ENCODE measurements at regions not wholly inside any gene's neighbourhood (a gene's known extent, or its start where the extent isn't known, plus 50 kb on each side); places are given as distances from the start of the nearest gene placed in this dataset.
"Not testable (repeated sequence)": the region's sequence is repeated elsewhere in the genome, so short reads cannot be mapped to it uniquely, and the experiment has no call there.

DNA sequence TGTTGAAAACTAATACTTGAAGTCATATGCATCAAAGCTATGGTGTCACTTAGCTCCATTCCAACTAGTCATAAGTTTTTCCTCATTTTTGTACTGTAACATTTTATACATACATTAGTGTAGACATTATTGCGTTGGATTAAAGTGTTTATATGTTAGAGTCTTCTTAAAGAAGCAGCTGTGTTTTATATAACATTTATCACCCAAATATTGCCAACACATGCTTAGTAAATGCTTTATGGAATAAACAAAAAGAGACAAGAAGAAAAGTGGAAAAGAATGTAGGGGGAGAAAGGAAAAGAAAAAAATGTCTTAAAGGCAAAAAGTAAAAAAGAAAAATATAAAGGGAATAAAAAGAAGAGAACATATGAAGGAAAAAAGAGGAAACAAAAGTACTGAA lies 1314.3 kb upstream of the CELF4 start:
- DNase-seq (ENCODE audit: low read depth, low spot score), result no peak

DNA sequence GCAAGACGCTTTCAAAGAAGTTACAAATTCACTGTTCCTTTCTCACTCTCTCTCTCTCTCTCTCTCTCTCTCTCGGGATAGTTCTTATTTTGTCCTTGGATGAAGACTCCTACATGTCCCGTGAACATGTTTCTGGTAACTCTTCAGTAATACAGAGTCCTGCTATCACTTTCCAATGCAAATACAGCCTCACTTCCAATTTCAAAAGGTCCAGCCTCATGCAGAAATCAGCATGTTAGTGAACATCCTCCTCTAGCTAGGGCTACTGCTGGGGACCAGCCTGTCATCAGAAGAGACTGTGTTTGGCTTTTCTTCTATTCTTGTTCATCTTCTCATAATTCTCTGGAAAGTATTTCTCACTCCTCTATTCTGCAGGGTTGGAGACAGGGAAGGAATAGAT lies 1306.7 kb upstream of the CELF4 start:
- DNase-seq (ENCODE audit: low read depth, low spot score), result no peak

DNA sequence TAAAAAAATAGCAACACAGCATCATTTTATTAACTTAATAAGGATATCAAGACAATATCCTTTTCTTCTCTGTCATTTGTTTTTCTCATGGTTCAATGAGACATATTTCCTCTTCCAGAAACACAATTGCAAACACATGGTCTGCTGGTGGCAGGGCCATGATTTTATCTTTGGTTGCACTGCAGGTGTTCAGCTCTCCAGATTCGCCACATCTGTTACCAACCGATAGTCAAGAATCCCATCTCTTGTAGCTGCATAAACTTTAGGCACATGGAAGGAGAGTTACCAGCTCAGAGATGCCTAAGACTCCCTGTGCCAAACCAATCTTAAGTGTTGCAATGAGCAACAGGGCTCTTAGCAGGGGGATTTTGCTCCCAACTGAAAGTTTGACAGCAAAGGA lies 1303.2 kb upstream of the CELF4 start:
- no peak for DNase-seq (ENCODE audit: low read depth, low spot score)

DNA sequence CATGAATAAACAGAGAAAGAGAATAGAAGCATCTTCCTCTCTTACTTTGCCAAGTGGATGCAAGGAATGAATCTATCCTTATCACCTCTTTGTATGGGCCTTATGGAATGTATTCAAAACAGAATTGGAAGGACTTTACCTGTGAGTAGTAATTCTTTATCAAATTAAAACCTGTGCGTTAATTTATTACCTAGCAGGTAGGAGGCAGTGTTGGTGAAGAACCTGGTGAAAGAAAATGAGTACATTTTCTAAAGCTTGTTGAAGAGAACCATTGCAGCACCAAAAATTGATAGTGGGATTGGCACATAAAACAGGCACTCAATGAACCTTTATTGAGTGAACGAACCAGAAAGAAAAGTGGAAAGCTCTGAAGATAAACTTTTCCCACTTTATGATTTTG lies 1302.1 kb upstream of the CELF4 start:
- DNase-seq (ENCODE audit: low read depth, low spot score), result no peak

DNA sequence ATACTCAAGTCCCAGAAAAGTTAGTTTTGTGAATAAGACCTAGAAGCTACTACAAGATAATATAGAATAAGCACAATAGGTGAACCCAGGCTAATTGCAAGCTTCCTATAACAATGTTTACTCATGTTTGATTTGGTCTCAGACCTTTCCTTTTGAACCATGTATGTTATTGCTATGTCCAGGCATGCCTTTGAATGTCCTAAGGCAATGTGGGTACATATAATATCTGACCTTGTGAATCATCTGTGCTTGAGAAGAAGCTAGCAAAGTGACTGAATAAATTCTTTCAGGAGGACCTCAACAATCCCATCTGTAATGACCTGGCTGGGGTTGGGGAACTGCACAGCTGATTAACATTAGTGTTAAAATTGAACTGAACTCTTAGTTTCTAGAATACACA lies 1285.9 kb upstream of the CELF4 start:
- DNase-seq (ENCODE audit: low read depth, low spot score), result no peak

DNA sequence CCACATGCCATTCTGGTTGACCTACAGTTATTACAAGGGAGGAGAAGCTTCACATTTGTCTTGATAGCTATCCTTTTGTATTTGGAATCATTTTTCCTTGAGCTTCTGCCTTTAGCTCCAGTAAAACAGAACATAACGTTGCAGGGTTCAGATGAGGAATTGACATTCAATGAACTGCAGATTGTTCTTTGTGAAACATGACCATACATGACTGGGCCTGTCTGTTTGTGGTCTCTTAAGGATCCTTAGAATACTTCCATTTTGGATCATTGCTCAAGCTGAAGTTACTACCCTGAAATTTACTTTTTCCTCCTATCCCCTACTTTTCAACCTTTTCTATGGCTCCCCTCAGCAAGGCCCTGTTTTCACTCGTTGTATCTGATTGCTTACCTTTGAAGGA lies 1281.7 kb upstream of the CELF4 start:
- no peak for DNase-seq (ENCODE audit: low read depth, low spot score)

DNA sequence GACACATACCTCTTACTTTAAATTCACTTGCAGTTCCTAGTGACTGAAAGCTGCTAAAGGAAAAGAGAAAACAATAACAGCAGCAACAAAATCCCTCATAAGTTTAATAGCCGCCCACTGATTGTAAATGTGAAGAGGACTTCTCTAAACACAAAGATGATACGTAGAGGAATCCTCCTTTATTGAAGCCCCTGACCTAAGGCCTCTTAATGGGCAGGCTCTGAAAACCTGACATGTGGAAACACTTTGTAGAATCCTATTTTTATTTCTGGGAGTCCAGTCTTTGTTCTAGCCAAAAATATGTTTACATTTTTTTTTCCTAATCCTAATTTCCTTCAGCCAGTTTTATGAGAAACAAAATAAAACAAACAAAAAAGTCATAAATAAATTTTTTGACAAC lies 1277.7 kb upstream of the CELF4 start:
- DNase-seq (ENCODE audit: low read depth, low spot score), result no peak

DNA sequence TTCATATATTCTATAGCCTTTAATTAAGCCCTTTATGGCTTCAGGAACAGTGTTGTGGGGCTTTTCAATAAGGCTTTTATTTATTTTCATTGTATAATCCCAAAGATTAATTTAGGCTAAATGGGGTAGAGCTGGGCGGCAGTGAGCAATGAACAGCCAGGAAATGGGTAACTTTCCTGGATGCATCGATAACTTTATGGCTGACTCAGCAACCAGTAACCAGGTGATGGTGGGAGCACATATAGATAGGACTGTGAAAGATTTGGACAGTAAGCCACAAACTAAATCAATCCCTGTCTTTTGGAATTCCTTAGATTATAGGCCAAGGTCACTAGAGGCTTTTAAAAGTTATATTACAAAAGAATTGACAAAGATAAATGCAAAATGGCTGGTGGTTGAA lies 1260.6 kb upstream of the CELF4 start:
- DNase-seq (ENCODE audit: low read depth, low spot score), result no peak

DNA sequence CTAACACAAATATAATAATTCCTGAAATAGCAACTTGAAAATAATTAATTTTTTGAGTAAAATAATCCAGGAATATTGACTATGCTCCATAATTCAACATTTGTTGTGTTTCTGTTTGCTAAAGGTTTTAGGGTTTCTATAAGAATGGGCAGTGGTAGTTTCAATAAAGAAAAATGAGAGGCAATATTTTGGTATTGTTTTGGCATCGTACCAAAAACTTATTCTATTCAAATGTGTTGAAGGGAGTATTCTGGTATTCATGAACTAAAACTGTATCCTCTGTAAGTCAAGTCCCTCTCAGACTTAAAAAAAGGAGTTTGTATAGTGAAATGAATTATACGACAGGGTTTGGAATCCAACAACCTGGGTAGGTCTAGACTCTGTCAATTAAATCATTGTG lies 1245.6 kb upstream of the CELF4 start:
- DNase-seq (ENCODE audit: low read depth, low spot score), result no peak

DNA sequence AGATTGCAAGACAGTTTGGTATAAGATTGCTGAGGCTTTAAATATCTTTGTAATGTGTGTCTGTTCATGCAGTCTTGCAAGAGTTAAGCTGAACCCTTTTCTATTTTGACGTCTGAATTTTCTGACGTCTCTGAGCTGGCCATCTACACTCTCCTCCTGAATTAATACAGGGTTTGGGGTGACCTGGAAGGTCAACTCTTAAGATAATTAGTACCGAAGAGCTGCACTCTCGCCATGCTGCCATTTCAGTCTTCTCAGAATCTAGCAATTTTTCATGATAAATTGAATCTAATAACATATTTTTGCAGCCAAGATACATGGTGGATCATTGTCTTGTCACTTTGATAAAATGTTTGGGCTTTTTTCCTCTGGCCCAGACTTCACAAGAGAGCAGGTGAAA lies 1245.2 kb upstream of the CELF4 start:
- DNase-seq (ENCODE audit: low read depth, low spot score), result no peak

DNA sequence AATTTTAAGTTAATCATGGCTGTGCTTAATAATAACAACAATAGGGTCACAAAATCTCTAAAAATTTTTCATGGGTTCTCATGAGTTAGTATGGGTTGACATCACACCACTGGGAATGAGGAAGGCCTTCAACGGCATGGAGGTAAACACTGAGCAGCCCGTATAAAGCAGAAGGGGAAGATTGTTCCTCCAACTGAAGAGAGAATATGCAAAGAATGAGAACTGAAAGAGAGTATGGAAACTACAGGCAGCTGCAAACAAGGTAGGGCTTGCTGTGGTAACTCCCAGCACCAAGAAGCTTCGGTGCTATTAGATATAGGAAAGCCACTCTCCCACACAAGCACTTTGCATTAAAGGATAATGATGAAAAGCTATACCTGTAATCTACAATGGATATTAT lies 1242.3 kb upstream of the CELF4 start:
- no peak for DNase-seq (ENCODE audit: low read depth, low spot score)

DNA sequence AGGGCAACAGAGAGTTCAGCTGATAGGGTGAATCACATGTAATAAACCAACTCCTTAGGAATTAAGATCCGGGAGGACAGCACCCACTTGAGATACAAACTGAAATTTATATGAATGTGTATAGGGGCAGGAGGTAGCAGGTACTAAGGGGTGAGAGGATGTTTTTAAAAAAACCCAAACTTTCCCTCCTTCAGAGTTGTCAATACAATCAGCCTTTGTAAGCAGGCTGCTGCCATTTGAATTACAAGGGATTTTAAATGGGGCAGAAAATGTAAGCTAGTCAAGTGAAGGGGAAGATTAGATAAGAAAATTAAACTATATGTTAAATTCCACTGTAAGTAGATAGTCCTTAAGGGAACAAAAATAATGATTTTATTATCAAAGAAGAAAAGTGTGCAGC lies 1239.7 kb upstream of the CELF4 start:
- no peak for DNase-seq (ENCODE audit: low read depth, low spot score)

DNA sequence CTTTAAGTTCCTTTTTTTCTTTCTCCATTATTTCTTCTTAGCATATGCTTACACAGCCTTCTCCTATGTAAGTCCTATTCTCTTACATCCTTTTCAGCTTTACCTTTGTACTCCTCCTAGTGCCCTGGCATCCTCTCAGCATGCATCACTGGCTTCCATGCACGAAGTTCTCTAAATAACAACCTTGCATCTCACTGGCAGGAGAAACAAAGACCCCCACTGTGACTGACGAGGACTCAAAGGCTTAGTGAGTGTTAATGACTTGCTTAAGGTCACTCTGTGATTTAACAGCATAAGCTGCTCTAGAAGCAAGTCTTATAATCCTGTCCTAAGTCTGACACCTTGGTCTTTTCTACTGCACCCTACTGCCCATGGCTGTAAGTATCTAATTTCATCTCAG lies 1236.0 kb upstream of the CELF4 start:
- DNase-seq (ENCODE audit: low read depth, low spot score), result no peak

DNA sequence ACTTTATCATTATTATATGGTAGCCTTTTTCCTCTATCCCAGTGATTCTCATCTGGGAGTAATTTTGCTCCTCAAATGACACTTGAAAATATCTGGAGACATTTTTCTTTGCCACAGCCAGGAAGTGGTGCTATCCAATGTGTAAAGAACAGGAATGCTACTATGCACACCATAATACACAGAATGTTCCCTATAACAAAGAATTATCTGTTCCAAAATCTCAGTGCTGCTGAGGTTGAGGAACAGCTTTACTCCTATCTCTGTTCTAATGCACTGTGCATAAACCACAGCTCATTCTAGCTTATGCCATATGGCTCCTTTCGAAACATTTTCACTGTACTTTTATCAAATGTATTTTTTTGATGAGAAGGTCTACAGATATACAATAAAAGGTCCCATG lies 1231.2 kb upstream of the CELF4 start:
- DNase-seq (ENCODE audit: low read depth, low spot score), result no peak

DNA sequence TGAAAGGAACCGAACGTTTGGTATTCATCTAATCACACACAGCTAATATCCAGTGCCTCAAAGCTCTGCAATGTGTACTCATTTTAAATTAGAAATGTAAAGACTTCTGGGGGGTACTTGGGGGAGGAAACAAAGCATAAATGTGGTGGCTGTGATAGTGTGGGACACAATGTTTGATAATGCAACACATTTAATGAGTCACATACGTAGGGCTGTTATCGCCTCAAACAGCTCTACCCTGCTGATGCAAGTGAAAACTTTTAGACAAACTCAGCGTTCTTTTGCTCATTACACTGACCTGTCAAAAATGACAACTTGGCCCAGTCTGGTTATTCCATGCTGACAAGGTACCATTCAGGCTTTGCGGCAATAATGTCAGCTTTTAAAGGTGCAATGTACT lies 1227.1 kb upstream of the CELF4 start:
- no peak for DNase-seq (ENCODE audit: low read depth, low spot score)

DNA sequence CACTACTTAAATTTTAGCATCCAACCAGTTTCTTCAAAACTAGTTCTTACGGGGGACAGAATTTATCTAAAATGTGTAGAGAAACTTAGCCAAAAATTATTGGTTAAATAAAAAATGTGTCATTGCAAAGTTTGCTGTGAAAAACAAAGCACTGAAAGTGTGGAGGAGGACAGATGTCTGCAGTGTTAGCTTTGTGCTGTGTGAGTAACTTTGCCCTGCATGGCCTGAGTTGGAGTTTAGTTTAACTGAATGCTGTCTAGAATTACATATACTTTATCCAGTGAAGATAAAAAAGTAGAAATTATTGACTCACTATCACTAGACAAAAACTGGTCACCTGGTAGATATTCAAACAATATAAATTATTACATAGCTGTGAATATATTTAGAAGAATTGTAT lies 1225.2 kb upstream of the CELF4 start:
- no peak for DNase-seq (ENCODE audit: low read depth, low spot score)

DNA sequence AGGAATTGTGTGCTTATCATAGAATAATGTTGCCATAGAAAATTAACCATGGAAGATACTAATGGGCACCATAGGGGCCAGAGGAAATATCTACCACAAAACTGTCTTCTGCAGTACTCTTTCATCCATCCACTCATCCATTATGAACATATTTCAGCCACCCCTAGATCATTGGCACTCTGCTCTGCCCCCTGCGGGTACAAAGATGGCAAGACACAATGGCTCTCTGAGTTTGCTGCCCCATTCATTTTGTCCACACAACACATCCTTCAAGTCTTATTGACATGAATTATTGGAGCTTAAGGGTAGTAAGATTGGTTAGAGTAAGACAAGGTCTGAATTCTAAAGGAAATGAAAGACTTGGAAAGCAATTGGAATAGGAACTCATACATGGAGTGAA lies 1224.7 kb upstream of the CELF4 start:
- DNase-seq (ENCODE audit: low read depth, low spot score), result no peak

DNA sequence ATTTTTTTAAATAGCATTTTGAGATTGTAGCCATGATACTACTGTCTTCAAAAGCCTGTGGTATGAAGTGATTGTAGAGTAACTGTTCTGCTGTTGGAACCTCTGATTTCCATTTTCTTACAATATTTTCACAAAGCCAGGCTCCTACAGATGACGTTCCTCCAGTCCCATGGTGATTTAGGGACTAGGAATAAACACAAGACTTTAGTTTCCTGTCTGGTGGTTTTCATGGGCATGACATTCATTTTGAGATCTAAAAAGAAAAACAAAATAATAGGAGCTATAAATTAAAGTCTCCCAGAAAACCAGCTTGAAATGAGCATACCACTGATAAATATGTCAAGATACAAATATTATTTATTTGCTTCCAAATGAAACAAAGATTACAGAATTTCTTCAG lies 1223.5 kb upstream of the CELF4 start:
- no peak for DNase-seq (ENCODE audit: low read depth, low spot score)

DNA sequence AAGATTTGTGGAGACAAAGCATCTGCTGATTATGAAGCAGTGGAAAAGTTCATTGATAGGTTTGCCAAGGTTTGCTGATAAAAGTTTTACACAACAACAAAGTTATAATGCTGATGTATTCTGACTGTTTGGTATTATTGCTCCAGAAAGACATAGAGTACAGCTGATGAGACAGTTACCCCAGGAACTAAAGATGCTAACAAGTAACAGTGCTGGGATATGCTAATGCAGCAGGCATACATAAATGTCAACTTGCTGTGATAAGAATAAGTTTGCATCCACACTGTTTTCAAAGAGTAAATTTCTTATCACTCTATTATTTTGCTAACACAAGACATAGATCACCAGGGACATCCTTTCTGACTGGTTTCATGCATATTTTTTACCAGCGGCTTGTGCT lies 1221.3 kb upstream of the CELF4 start:
- DNase-seq (ENCODE audit: low read depth, low spot score), result no peak

DNA sequence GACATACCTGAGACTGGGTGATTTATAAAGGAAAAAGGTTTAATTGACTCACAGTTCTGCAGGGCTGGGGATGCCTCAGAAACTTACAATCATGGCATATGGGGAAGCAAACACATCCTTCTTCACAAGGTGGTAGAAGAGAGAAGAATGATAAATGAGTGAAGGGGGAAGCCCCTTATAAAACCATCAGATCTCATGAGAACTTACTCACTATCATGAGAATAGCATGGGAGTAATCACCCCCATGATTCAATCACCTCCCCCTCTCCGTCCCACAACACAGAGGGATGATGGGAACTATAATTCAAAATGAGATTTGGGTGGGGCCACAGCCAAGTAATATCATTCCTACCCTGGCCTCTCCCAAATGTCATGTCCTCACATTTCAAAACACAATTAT lies 1206.0 kb upstream of the CELF4 start:
- not testable (repeated sequence) for DNase-seq (ENCODE audit: low read depth, low spot score)

DNA sequence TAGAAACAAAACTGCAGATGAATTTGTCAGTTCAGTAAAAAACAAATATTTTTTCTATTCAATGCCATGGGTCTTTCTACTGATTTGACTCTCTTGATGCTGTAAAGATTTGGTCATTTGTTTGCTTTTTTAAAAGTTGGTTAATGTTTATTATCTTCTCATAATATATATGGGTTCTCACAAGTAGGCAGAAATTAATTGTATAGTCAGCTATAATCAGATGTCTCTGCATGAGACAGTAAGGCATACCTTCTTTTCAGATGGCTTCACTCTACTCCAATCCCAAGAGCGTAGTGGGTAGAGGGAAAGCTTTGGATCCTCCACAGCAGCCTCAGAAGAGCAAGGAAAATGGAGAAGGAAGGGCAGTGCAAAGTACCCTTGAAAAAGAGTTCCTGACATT lies 1202.9 kb upstream of the CELF4 start:
- DNase-seq (ENCODE audit: low read depth, low spot score), result no peak

DNA sequence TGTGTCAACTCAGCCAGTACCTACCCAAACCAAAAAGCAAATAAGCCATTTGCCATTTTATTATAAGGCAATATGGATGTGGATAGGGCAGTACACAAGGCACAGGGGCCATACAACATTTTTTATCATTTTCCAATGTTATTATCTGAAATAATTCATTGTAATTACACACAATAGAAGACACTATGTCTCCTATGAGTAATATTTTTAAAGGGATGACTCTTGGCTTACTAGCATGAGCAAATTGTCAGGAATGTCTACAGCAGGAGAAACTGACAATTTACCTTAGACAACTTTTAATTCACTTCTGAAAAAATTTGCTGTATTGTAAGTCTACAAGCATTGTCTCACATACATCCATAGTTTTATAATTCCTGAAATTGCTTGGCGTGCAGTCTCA lies 1193.9 kb upstream of the CELF4 start:
- no peak for DNase-seq (ENCODE audit: low read depth, low spot score)

DNA sequence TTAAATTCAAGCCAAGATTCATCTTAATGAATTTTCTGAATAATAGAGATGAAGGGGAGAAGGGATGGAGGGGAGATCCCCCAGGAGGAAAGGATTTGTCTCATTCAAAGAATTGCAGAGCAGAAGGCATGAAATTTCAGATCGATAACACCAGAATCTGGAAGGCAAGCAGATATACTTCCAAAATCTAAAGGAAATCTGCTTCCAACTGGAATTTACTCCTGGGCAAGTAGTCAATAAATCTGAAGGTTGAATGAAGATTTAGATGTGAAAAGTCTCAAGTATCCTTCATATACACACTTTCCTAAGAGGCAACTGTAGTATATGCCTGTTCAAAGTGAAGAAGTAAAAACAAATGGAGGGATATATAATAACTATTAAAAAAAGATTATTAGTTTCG lies 1190.8 kb upstream of the CELF4 start:
- no peak for DNase-seq (ENCODE audit: low read depth, low spot score)

DNA sequence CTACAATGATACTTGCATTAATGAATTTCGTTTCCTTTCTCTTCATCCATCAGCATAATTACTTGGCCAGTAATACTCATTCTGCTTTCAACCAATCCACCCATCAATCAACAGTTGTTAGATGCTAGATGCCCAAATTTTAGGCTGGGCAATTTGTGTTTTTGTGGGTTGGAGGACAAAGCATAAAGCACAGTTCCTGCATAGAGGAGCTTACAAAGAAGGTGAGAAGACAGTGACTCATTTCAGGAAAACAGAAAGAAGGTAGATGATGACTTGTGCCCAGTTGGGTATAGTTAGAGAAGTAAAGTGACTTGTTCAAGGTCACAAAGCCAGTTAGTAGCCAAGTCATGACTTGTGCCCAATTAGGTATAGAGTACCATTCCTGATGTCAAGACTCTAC lies 1186.8 kb upstream of the CELF4 start:
- DNase-seq (ENCODE audit: low read depth, low spot score), result no peak

DNA sequence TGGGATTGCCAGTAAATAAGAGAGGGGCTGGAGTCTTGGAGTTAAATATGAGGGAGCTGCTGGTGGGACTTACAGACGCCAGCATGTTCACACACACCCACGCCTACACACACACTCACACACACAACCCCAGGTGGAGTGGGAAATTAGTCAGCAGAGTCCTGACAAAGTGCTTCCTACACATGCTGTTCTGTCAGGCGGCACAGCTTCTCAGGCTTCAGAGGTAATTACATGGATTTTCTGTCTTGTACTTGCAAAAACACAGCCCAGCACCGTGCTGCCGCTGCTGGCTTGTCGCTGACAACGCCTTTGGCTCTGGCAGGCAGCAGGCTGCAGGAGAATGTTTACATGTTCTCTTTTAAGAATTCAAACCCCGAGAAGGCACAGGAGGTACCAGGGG lies 1186.3 kb upstream of the CELF4 start:
- DNase-seq (ENCODE audit: low read depth, low spot score), result no peak
